Adrenal gland (tissue), 5 donors: ENCODE measurements at regions not wholly inside any gene's neighbourhood (a gene's known extent, or its start where the extent isn't known, plus 50 kb on each side); places are given as distances from the start of the nearest gene placed in this dataset.

ENCODE experiments used
- CTCF ChIP-seq, 6 experiments: fragments of 450-650 bp in 4 of 6; fragments of 200-600 bp in 2 of 6; sonication (generic) in 1 of 6; IDR thresholded peaks; 1 replicate in 5 of 6; 2 replicates in 1 of 6; pipeline versions ENCODE4 v1.5.1 to v1.8.0; 2016 to 2021; ENCODE audit warnings: antibody characterized with exemption in 6 of 6, mild to moderate bottlenecking in 2 of 6, moderate library complexity in 1 of 6
- POLR2A ChIP-seq, 2 donors: fragments of 450-650 bp; IDR thresholded peaks; one replicate each; pipeline ENCODE4 v1.6.1; 2017; ENCODE audit warnings: antibody characterized with exemption in 2 of 2, mild to moderate bottlenecking in 2 of 2, moderate library complexity in 1 of 2
- donor health status: DM: no; HTN: no; CAD: no.

GRCh38 chr4:38326499-38326898 lies 337.5 kb upstream of the KLF3 start:
- TF ChIP-seq CTCF (IDR thresholded peaks at IDR 0.05): no peak
- TF ChIP-seq POLR2A (IDR thresholded peaks at IDR 0.05): no peak
